HUES48 (cell line): ENCODE measurements at regions not wholly inside any gene's neighbourhood (a gene's known extent, or its start where the extent isn't known, plus 50 kb on each side); places are given as distances from the start of the nearest gene placed in this dataset.

ENCODE experiments used
- H3K27ac ChIP-seq: one replicate; pipeline ENCODE4 v1.7.0; 2013; ENCODE audit warnings: low read depth, low read length, inconsistent platforms
- H3K27me3 ChIP-seq: 2 replicates; pipeline ENCODE4 v1.6.1; 2013; ENCODE audit warnings: mild to moderate bottlenecking, low read length; ENCODE audit not compliant: control insufficient read depth, insufficient read depth
- H3K36me3 ChIP-seq: 2 replicates; pipeline ENCODE4 v1.6.1; 2013; ENCODE audit warnings: low read length; ENCODE audit not compliant: control insufficient read depth, insufficient read depth
- H3K4me1 ChIP-seq: 2 replicates; pipeline ENCODE4 v1.6.1; 2013; ENCODE audit warnings: mild to moderate bottlenecking, low read length; ENCODE audit not compliant: control insufficient read depth, insufficient read depth
- H3K4me3 ChIP-seq: 2 replicates; pipeline ENCODE4 v1.5.1; 2013; ENCODE audit warnings: mild to moderate bottlenecking, low read depth, low read length
- H3K9ac ChIP-seq: 2 replicates; pipeline ENCODE4 v1.6.1; 2013; ENCODE audit warnings: mild to moderate bottlenecking, low read depth, low read length, moderate library complexity
- H3K9me3 ChIP-seq: 2 replicates; pipeline ENCODE4 v1.6.1; 2013; ENCODE audit warnings: low read length; ENCODE audit not compliant: control insufficient read depth, insufficient read depth

GRCh38 chr5:5969942-5970483, 408.3 kb downstream of the MED10 start:
- H3K4me1 ChIP-seq: no peaks in the 10 kb centered on the region
- H3K9me3 ChIP-seq: no peaks in the 10 kb centered on the region
- no peaks in the 10 kb centered on the region for H3K27me3 ChIP-seq
- H3K27ac ChIP-seq: no peak overlapping the region
- H3K4me3 ChIP-seq: no peak overlapping the region
- H3K36me3 ChIP-seq: no peaks in the 10 kb centered on the region
- H3K9ac ChIP-seq: no peak overlapping the region

- H3K27ac ChIP-seq: no peak overlapping the region
- H3K9me3 ChIP-seq: peaks cover 5% of the 10 kb centered on the region
- H3K4me1 ChIP-seq: no peaks in the 10 kb centered on the region
- H3K36me3 ChIP-seq: no peaks in the 10 kb centered on the region
- H3K4me3 ChIP-seq: no peak overlapping the region
- no peaks in the 10 kb centered on the region for H3K27me3 ChIP-seq
- no peak overlapping the region for H3K9ac ChIP-seq
These were observed 409.4 kb downstream of the MED10 start for GRCh38 chr5:5968981-5969380.

GRCh38 chr5:5967944-5968343, 410.4 kb downstream of the MED10 start:
- H3K9ac ChIP-seq: no peak overlapping the region
- no peak overlapping the region for H3K27ac ChIP-seq
- H3K27me3 ChIP-seq: no peaks in the 10 kb centered on the region
- no peaks in the 10 kb centered on the region for H3K4me1 ChIP-seq
- peaks cover 11% of the 10 kb centered on the region for H3K9me3 ChIP-seq
- no peaks in the 10 kb centered on the region for H3K36me3 ChIP-seq
- no peak overlapping the region for H3K4me3 ChIP-seq

GRCh38 chr5:5967373-5967772, 411.0 kb downstream of the MED10 start:
- Histone ChIP-seq H3K36me3 (no peaks in the 10 kb centered on the region), H3K9ac (no peak overlapping the region), H3K27me3 (no peaks in the 10 kb centered on the region), H3K4me1 (no peaks in the 10 kb centered on the region), H3K4me3 (no peak overlapping the region), H3K9me3 (peaks cover 11% of the 10 kb centered on the region), H3K27ac (no peak overlapping the region)

GRCh38 chr5:5965132-5965531, 413.2 kb downstream of the MED10 start:
- Histone ChIP-seq H3K4me3 (no peak overlapping the region), H3K9ac (no peak overlapping the region), H3K9me3 (peaks cover 11% of the 10 kb centered on the region), H3K27ac (no peak overlapping the region), H3K36me3 (no peaks in the 10 kb centered on the region), H3K27me3 (no peaks in the 10 kb centered on the region), H3K4me1 (no peaks in the 10 kb centered on the region)

GRCh38 chr5:5964347-5964746, 414.0 kb downstream of the MED10 start:
- Histone ChIP-seq H3K27me3 (no peaks in the 10 kb centered on the region), H3K36me3 (no peaks in the 10 kb centered on the region), H3K9me3 (peaks cover 11% of the 10 kb centered on the region), H3K9ac (no peak overlapping the region), H3K27ac (no peak overlapping the region), H3K4me3 (no peak overlapping the region), H3K4me1 (no peaks in the 10 kb centered on the region)

GRCh38 chr5:5957737-5958136, 420.6 kb downstream of the MED10 start:
- no peaks in the 10 kb centered on the region for H3K36me3 ChIP-seq
- no peak overlapping the region for H3K9ac ChIP-seq
- no peak overlapping the region for H3K27ac ChIP-seq
- no peak overlapping the region for H3K4me3 ChIP-seq
- peaks cover 6% of the 10 kb centered on the region for H3K9me3 ChIP-seq
- H3K4me1 ChIP-seq: no peaks in the 10 kb centered on the region
- no peaks in the 10 kb centered on the region for H3K27me3 ChIP-seq

- no peak overlapping the region for H3K9ac ChIP-seq
- H3K27me3 ChIP-seq: no peaks in the 10 kb centered on the region
- H3K9me3 ChIP-seq: peaks cover 6% of the 10 kb centered on the region
- H3K4me3 ChIP-seq: no peak overlapping the region
- no peak overlapping the region for H3K27ac ChIP-seq
- H3K36me3 ChIP-seq: no peaks in the 10 kb centered on the region
- no peaks in the 10 kb centered on the region for H3K4me1 ChIP-seq
These were observed 424.1 kb downstream of the MED10 start for GRCh38 chr5:5954275-5954598.

- Histone ChIP-seq H3K4me1 (no peaks in the 10 kb centered on the region), H3K9me3 (peaks cover 6% of the 10 kb centered on the region), H3K4me3 (no peak overlapping the region), H3K27me3 (no peaks in the 10 kb centered on the region), H3K36me3 (no peaks in the 10 kb centered on the region), H3K9ac (no peak overlapping the region), H3K27ac (no peak overlapping the region)
These were observed 424.6 kb downstream of the MED10 start for GRCh38 chr5:5953584-5954274.

- Histone ChIP-seq H3K27ac (no peak overlapping the region), H3K9ac (no peak overlapping the region), H3K36me3 (no peaks in the 10 kb centered on the region), H3K4me1 (no peaks in the 10 kb centered on the region), H3K9me3 (no peaks in the 10 kb centered on the region), H3K4me3 (no peak overlapping the region), H3K27me3 (no peaks in the 10 kb centered on the region)
These were observed 426.4 kb downstream of the MED10 start for GRCh38 chr5:5951953-5952352.

- H3K9ac ChIP-seq: no peak overlapping the region
- H3K4me3 ChIP-seq: no peak overlapping the region
- H3K27ac ChIP-seq: no peak overlapping the region
- H3K4me1 ChIP-seq: no peaks in the 10 kb centered on the region
- H3K27me3 ChIP-seq: no peaks in the 10 kb centered on the region
- no peaks in the 10 kb centered on the region for H3K36me3 ChIP-seq
- H3K9me3 ChIP-seq: no peaks in the 10 kb centered on the region
These were observed 427.7 kb downstream of the MED10 start for GRCh38 chr5:5950658-5951057.
